ENCODE measurements at regions not wholly inside any gene's neighbourhood (a gene's known extent, or its start where the extent isn't known, plus 50 kb on each side); places are given as distances from the start of the nearest gene placed in this dataset.

DNA sequence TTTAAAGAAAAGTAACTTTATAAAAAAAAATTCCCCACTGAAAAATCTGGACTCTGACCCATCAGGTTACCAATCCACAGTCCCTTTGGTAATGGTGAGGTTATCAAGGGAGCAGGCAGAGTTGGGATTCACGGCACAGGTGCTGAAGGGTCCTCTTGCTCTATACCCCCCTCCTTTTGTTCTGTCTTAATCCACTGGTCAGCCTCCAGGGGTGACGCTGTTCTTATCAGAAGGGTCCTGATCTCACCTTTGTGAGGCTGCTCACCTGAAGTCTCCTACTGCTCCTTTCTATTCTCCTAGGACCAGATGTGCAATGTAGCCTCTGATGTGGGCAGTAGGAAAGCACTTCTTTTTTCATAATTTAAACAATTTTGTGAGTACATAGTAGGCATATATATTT lies 80.6 kb upstream of the E2F8 start:
- DNase-seq = no peak

GRCh38 chr11:19320827-19321226 lies 80.1 kb upstream of the E2F8 start:
- DNase-seq = no peak

DNA sequence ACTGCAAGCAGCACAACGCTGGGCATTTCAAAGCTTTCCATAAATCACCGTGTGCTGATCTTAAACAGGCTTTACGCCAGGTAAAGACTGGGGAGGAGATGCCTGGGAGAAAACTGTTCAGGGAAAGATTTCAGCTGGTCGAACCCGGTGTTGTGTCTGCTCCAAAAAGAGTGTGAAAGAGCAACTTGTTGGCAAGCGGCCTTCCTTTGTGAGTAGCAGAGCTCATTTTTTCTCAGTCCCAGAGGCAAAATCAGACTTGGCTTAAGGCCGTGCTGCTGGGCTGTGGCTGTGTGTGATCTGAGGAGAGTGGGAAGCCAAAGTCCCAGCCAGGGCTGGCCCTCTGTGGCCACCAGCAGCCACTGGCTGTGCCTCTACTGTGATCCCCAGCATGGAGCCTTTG lies 75.7 kb upstream of the E2F8 start:
- DNase-seq = no peak

DNA sequence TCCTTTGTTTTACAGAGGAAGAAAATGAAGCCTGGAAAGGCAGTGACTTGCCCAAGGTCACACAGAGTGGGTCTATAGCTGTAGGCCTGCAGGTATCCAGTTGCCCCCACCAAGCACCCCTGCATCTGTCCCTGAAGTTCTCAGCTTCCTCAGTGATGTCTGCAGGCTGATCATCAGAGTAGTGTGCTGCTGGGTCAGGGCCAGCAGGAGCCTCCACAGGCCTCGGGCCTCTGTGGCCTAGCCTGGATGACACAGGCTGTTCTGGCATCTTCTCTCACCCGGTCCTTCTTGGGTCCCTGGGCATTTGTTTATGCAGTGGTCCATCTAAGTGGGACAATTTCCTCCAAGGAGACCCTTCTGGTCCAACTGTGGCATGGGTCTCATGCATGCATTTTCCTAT lies 74.8 kb upstream of the E2F8 start:
- DNase-seq = no peak

- no peak for DNase-seq
These were observed 72.4 kb upstream of the E2F8 start for GRCh38 chr11:19313140-19313539.

DNA sequence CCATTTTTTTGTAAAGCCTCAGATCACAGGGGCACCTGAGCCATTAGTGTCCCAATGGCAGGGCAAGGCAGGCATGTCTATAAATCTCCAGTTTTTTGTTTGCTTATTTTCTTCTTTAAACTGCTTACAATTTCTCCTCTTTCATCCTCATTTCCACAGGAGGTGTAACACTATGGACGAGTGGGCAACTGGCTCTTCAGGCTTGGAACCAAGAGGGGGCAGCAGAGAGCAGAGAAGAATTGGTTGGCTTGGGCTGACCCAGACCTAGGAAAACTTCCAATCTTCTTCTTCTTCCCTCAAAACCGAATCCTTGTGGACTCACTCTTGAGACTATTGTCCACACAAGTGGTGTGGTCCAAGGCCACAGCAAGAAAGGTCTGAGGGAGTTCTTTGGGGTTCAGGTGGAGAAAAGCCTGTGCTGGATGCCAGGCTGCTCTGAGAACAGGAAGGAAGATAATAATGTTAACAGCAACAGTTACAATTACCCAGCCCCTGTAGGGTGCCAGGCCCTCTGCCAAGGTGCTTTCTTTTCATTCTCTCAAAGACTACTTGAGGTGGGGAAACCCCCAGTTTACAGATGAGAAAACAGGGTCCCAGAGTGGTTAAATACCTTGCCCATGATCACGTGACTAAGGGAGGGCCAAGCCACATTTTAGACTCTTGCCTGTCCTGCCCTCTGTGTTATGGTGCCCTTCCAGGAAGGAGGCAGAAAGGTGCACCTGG lies 70.7 kb upstream of the E2F8 start:
- peak; percentile 28 for DNase-seq

- no peak for DNase-seq
These were observed 66.8 kb upstream of the E2F8 start for GRCh38 chr11:19307498-19307897.

GRCh38 chr11:19306179-19306944 lies 65.6 kb upstream of the E2F8 start:
- peak; percentile 47 for DNase-seq

DNA sequence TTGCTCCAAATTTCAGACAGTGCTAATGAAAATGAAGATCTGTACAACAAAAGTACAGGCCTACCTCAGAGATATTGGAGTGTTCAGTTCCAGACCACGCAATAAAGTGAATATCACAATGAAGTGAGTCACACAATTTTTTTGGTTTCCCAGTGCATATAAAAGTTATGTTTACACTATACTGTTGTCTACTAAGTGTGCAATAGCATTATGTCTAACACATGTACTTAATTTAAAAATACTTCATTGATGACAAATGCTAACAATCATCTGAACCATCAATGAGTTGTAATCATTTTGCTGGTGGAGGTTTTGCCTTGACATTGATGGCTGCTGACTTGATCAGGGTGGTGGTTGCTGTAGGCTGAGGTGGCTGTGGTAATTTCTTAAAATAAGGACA lies 60.6 kb upstream of the E2F8 start:
- DNase-seq = no peak

GRCh38 chr11:19294444-19294843 lies 53.7 kb upstream of the E2F8 start:
- DNase-seq = no peak

DNA sequence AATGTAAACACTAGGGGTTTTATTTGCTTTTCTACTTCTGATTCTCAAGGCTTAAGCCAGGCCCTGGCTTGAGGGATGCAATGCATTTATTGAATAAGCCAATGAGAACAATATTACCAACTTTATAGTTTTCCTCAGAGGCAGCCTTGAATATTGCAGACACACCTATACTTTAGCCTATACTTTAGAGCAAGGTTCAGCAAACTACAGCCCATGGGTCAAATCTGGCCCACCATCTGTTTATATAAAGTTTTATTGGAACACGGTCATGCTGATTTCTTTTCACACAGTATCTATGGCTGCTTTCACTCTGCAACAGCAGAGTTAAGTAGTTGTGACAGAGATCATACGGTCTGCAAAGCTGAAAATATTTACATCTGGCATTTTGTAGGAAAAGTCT lies 50.3 kb upstream of the E2F8 start:
- DNase-seq = no peak
